Progenitor cell of endocrine pancreas (in vitro differentiated cells): ENCODE measurements at regions not wholly inside any gene's neighbourhood (a gene's known extent, or its start where the extent isn't known, plus 50 kb on each side); places are given as distances from the start of the nearest gene placed in this dataset.

Source experiments
- DNase-seq: peaks from one replicate; pipeline ENCODE4 v3.0.0; 2021; ENCODE audit warnings: low spot score; ENCODE audit not compliant: unreplicated experiment
- H3K27ac Mint-ChIP-seq: 2 replicates; pipeline ENCODE4 v1.8.0; 2021; ENCODE audit warnings: mild to moderate bottlenecking, moderate library complexity, mixed read lengths
- H3K27me3 Mint-ChIP-seq: 2 replicates; pipeline ENCODE4 v1.8.0; 2021; ENCODE audit warnings: mixed read lengths
- H3K36me3 Mint-ChIP-seq: 2 replicates; pipeline ENCODE4 v1.8.0; 2022; ENCODE audit warnings: mixed read lengths; ENCODE audit not compliant: insufficient read depth
- H3K4me1 Mint-ChIP-seq: 2 replicates; pipeline ENCODE4 v1.8.0; 2021; ENCODE audit warnings: low read depth, mixed read lengths
- H3K4me3 Mint-ChIP-seq: 2 replicates; pipeline ENCODE4 v1.8.0; 2021; ENCODE audit warnings: low read depth, mild to moderate bottlenecking, moderate library complexity, mixed read lengths
- H3K9me3 Mint-ChIP-seq: 2 replicates; pipeline ENCODE4 v1.8.0; 2021; ENCODE audit warnings: low read depth, mixed read lengths
- CTCF ChIP-seq: fragments of 200-600 bp; sonication (generic); IDR thresholded peaks from one replicate; pipeline ENCODE4 v1.5.0; 2021; ENCODE audit warnings: antibody characterized with exemption, mild to moderate bottlenecking; ENCODE audit not compliant: unreplicated experiment

- Mint-ChIP-seq H3K4me3 (no peak overlapping the region), H3K27ac (no peak overlapping the region), H3K9me3 (peaks cover 7% of the 10 kb centered on the region), H3K4me1 (no peaks in the 10 kb centered on the region), H3K36me3 (no peaks in the 10 kb centered on the region), H3K27me3 (peaks cover 3% of the 10 kb centered on the region)
- TF ChIP-seq CTCF, result no peak
- no peak for DNase-seq
Measured at GRCh38 chr3:180538493-180538892, 63.5 kb upstream of the TTC14 start.

- no peak for DNase-seq
- Mint-ChIP-seq H3K27ac (no peak overlapping the region), H3K4me1 (no peaks in the 10 kb centered on the region), H3K36me3 (no peaks in the 10 kb centered on the region), H3K27me3 (peaks cover 13% of the 10 kb centered on the region), H3K4me3 (no peak overlapping the region), H3K9me3 (peaks cover 3% of the 10 kb centered on the region)
- TF ChIP-seq CTCF, result no peak
Measured at GRCh38 chr3:180543877-180544276, 58.1 kb upstream of the TTC14 start.

- no peaks in the 10 kb centered on the region for H3K36me3 Mint-ChIP-seq
- no peak for TF ChIP-seq CTCF
- H3K27me3 Mint-ChIP-seq, result peaks cover 16% of the 10 kb centered on the region
- no peaks in the 10 kb centered on the region for H3K4me1 Mint-ChIP-seq
- H3K27ac Mint-ChIP-seq, result no peak overlapping the region
- DNase-seq, result no peak
- no peak overlapping the region for H3K4me3 Mint-ChIP-seq
- H3K9me3 Mint-ChIP-seq, result no peaks in the 10 kb centered on the region
Measured at GRCh38 chr3:180546863-180547262, 55.1 kb upstream of the TTC14 start.

- no peaks in the 10 kb centered on the region for H3K4me1 Mint-ChIP-seq
- DNase-seq, result no peak
- no peaks in the 10 kb centered on the region for H3K36me3 Mint-ChIP-seq
- H3K9me3 Mint-ChIP-seq, result no peaks in the 10 kb centered on the region
- no peak overlapping the region for H3K27ac Mint-ChIP-seq
- peaks cover 16% of the 10 kb centered on the region for H3K27me3 Mint-ChIP-seq
- no peak for TF ChIP-seq CTCF
- H3K4me3 Mint-ChIP-seq, result no peak overlapping the region
Measured at GRCh38 chr3:180548050-180548449, 53.9 kb upstream of the TTC14 start.
